HS-5 (cell line): ENCODE measurements at regions not wholly inside any gene's neighbourhood (a gene's known extent, or its start where the extent isn't known, plus 50 kb on each side); places are given as distances from the start of the nearest gene placed in this dataset.
"Not testable (repeated sequence)": the region's sequence is repeated elsewhere in the genome, so short reads cannot be mapped to it uniquely, and the experiment has no call there.

ENCODE experiments used
- DNase-seq: peaks from one replicate; pipeline ENCODE4 v3.0.0-alpha.2; 2012; ENCODE audit warnings: low read depth

- DNase-seq = not testable (repeated sequence)
Measured at GRCh38 chr12:9336375-9337011, 128.3 kb upstream of the PZP start.

- DNase-seq = no peak
Measured at GRCh38 chr12:9335867-9336266, 127.7 kb upstream of the PZP start.

- no peak for DNase-seq
Measured at GRCh38 chr12:9334964-9335363, 126.8 kb upstream of the PZP start.

- no peak for DNase-seq
Measured at GRCh38 chr12:9334041-9334692, 126.0 kb upstream of the PZP start.

GRCh38 chr12:9333161-9333560 lies 125.0 kb upstream of the PZP start:
- no peak for DNase-seq

DNA sequence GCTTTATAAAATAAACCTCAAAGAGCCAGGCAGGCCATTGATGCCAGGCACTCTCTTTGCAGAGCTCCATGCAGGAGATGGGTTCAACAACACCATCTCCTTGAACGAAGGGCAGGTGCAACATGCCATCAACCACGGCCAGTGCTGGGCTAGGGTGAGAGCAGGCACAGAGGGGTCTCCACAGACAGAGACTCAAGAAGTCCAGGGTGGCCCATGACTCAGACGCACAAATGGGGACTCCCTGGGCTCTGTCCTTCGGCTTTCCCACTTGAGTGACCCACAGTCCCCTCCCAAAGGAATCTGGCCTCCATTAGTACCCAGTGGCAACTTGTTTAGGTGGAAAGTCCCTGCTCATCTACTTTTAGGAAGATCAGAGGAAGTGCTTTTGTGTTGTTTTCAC lies 124.4 kb upstream of the PZP start:
- DNase-seq = no peak

DNA sequence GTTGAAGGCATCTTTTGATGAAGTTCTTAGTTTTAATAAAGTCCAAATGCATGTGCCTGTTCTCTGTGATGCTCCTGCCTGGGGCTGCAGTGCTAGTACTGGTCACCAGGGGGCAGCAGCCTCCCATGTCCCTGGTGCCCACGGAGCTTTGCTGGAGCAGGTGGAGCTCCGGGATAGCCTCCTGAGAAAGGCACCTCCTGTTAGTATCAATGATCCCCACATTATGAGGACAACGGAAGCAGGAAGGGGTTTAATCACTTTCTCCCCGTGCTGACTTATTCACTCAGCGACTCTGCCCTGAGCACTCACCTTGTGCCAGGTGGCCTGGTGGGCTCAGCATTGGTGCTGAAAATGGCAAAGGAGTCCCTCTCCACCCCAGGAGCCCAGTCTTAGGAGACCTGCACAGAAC lies 123.0 kb upstream of the PZP start:
- DNase-seq = no peak

- DNase-seq = no peak
Measured at GRCh38 chr12:9329019-9329418, 120.8 kb upstream of the PZP start.

DNA sequence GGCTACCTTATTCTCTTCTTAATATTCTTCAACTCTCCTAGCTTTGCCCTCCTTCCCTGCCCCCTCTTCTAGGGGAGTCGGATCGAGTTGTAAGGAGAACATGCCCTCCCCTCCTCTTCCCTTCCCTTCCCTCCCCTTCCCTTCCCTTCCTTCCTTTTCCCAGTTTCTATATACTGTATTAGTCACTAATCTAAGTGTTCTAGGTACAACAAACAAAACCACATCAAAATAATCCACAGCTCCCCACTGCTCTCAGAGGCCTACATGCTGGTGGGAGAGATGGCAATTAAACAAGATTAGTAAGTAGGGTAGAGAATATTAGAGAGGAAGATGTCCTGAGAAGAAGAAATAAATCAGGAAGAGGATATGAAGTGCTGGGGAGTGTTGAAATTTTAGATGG lies 119.9 kb upstream of the PZP start:
- DNase-seq = no peak

- DNase-seq = no peak
Measured at GRCh38 chr12:9327320-9327719, 119.1 kb upstream of the PZP start.

GRCh38 chr12:9326849-9327248 lies 118.7 kb upstream of the PZP start:
- DNase-seq = not testable (repeated sequence)

DNA sequence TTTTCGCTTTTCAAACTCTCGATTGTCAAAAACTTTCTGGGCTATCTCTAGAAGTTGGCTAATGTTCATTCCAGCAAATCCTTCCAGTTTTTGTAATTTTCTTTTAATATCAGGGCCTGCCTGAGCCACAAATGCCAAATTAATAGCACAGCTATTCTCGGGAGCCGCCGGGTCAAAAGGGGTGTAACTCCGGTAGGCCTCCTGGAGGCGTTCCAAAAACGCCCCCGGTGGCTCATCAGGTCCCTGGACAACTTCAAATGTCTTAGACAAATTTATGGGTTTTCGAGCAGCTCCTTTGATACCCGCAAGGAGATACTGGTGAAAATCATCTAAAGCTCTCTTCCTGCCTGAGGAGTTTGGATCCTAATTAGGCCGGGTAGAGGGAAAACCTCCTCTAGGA lies 117.9 kb upstream of the PZP start:
- DNase-seq = no peak

GRCh38 chr12:9325471-9325870 lies 117.3 kb upstream of the PZP start:
- DNase-seq = no peak

DNA sequence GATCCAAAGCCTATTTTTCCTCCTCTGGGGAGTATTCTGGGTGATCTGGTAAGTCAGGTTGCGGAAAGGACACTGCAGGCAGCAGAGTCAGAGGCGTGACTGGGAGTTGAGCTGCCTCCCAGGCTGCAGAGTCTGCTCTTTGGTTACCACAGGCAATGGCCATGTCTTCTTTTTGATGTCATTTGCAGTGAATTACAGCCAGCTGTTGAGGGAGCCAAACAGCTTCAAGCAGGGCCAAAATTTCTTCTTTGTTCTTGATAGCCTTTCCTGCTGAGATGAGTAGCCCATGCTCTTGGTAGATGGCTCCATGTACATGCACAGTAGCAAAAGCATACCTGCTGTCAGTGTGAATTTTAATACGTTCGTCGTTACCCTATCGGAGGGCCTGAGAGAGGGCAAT lies 116.6 kb upstream of the PZP start:
- DNase-seq = no peak

DNA sequence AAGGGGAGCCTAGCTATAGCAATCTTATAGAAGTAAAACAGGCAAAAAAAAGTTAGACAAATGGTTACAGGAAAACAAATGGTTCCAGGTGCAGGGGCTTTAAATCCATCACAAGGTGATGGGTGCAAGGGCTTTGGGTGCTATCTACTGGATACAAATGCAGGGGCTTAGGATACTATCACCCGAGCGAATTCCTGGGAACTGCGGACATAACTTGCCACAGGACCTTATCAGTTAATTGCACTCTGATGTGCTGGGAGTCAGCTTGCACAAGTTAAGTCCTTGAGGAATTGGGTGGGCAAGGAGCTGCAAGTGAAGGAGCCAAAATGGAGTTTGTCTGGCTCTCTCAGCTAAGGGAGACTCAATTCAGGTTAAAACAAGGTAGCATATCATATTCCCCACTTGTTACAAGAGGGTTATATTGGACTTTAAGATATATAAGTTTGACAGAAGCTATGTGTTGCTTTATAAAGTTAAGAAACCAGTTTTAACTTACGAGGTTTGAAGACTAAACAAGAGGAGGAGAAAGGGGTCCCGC lies 115.0 kb upstream of the PZP start:
- no peak for DNase-seq

DNA sequence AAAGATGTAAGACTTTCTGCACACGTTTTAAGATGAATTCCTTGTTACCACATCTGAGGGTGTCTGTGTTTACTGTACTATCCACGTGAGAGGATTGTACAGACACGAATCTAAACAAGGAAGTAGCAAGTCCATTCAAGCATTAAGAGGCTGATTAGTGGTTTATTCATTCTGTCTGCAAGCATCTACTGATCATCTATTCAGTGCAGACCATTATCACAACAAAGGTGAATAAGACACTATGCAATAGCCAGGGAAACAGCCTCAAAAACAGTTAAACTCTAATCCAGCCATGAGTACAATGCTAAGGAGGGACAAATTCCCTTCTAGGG lies 111.6 kb upstream of the PZP start:
- DNase-seq = no peak

DNA sequence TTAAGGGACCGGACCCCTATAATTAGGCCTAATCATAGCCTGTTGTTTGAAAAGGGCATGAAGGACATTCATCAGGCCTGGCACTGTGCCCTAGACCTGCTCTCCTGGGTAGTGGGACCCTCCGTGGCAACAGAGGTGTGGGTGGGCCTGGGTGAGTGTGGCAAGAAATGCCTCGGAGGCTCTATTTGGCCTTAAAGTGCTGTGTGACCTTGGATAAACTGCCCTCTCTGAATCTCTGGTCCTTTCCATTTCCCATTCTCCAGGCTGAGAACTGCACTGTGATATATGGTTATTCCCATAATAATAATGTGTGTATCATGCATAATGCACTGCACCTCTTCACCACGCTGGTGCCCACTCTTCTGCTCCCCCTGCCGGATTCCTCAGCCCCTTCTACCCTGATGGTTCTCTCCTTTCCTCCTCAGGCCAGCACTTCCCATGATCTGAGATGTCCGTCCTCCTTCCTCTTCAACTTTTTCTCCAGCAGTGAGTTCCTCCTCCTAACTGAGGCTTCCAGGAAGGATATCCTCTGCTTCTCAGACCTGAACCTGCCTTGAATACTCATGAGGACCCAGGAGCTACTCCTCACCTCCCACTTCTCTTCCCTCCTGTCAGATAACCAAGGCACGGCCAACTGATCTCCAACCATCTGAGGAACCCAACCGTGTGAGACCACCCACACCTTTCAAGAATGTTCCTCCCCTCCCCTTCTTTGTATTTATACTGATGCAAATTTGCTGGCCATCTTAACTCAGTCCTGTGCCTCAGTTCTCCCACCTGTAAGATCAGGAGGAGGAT lies 111.0 kb upstream of the PZP start:
- no peak for DNase-seq

- not testable (repeated sequence) for DNase-seq
Measured at GRCh38 chr12:9313479-9313878, 105.3 kb upstream of the PZP start.

DNA sequence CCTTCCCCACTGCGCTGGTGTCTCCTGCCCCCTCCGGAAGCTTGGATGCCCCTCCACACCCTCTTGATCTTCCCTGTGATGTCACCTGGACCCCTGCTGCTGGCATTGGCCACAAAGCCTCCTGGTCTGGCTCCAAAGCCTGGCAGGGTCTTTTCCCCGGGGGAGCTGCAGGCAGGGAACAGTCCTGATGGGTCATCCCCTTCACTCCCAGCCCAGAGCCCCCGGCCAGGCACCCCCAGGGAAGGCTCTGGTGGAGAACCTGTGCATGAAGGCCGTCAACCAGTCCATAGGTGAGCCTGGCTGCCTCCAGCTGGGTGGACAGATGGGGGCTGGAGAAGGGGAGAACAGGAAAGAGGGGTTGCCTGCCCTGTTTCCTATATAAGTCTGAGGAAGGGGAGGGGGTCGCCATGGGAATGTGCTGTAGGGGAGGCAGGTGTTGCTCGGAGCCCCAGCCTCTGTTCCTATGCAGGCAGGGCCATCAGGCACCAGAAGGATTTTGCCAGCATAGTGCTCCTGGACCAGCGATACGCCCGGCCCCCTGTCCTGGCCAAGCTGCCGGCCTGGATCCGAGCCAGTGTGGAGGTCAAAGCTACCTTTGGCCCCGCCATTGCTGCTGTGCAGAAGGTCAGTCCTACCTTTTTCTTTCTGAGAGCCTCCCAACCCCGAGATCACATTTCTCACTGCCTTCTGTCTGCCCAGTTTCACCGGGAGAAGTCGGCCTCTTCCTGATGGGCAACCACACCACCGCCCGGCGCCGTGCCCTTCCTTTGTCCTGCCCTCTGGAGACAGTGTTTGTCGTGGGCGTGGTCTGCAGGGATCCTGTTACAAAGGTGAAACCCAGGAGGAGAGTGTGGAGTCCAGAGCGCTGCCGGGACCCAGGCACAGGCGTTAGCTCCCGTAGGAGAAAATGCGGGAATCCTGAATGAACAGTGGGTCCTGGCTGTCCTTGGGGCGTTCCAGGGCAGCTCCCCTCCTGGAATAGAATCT lies 104.5 kb upstream of the PZP start:
- not testable (repeated sequence) for DNase-seq

- DNase-seq = not testable (repeated sequence)
Measured at GRCh38 chr12:9311454-9311853, 103.3 kb upstream of the PZP start.

DNA sequence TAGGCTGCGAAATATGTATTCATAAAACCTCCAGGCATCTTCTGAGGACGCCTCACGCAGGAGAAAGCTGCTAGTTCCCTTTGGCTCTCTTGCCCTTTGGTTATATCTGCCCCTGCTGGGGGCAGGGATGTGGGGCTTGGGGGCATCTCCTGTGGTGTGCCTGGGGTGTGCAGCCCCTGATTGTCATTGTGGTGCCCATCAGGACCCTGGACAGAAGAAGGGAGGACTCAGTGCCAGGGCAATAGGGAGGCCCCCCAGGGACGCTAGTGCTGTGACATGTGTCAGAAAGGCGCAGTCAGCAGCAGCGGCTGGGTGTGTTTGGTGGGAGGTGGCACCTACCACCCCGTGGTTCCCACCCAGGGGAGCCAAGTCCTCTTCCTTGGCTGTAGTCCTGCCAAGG lies 102.5 kb upstream of the PZP start:
- not testable (repeated sequence) for DNase-seq

DNA sequence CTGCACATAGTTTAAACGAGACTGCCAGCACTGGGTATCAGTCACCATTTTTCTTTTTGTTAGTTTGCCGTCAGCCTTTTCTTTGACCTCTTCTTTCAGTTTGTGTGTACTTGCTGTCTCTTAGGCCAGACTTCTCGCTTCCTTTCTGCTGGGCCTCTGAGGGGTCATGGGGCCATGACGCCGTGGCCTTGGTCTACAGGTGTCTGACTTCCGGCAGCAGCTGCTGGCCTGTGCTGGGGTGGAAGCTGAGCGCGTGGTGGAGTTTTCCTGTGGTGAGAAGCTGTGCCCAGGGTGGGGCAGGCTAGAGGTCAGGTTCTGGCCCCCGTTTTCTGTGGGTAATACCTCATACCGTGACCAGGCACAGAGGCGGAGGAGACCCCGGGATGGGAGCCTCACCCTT lies 101.6 kb upstream of the PZP start:
- DNase-seq = not testable (repeated sequence)
